MM.1S (cell line): ENCODE measurements at regions not wholly inside any gene's neighbourhood (a gene's known extent, or its start where the extent isn't known, plus 50 kb on each side); places are given as distances from the start of the nearest gene placed in this dataset.

ENCODE experiments used
- DNase-seq: peaks from one replicate; pipeline ENCODE4 v3.0.0-alpha.2; 2015
- H2AFZ ChIP-seq: fragments of 300-600 bp; sonication (generic); 2 replicates; pipeline ENCODE4 v1.6.0; 2016; ENCODE audit warnings: antibody characterized with exemption, low read length
- H3F3A ChIP-seq: fragments of 300-600 bp; sonication (generic); 2 replicates; pipeline ENCODE4 v1.6.1; 2016; ENCODE audit warnings: mild to moderate bottlenecking, antibody characterized with exemption, low read length, moderate library complexity, mixed read lengths; ENCODE audit not compliant: insufficient read depth
- H3K27ac ChIP-seq: fragments of 300-600 bp; sonication (generic); 2 replicates; pipeline ENCODE4 v1.5.1; 2016; ENCODE audit warnings: mild to moderate bottlenecking, low read length
- H3K27me3 ChIP-seq: fragments of 300-600 bp; sonication (generic); replicated peaks from 2 replicates; pipeline ENCODE4 v1.6.0; 2016; ENCODE audit warnings: low read length; ENCODE audit not compliant: insufficient read depth
- H3K36me3 ChIP-seq: fragments of 300-600 bp; sonication (generic); replicated peaks from 2 replicates; pipeline ENCODE4 v1.6.1; 2016; ENCODE audit warnings: mild to moderate bottlenecking, low read length, mixed read lengths; ENCODE audit not compliant: insufficient read depth
- H3K4me1 ChIP-seq: fragments of 300-600 bp; sonication (generic); 2 replicates; pipeline ENCODE4 v1.6.1; 2016; ENCODE audit warnings: low read length, mixed read lengths
- H3K4me2 ChIP-seq: fragments of 300-600 bp; sonication (generic); 2 replicates; pipeline ENCODE4 v1.6.0; 2016; ENCODE audit warnings: low read depth, low read length
- H3K4me3 ChIP-seq: fragments of 300-600 bp; sonication (generic); 2 replicates; pipeline ENCODE4 v1.5.1; 2016; ENCODE audit warnings: low read length, mixed read lengths
- H3K79me2 ChIP-seq: fragments of 300-600 bp; sonication (generic); 2 replicates; pipeline ENCODE4 v1.6.1; 2016; ENCODE audit warnings: mixed run types, low read length, mixed read lengths
- H3K9ac ChIP-seq: fragments of 300-600 bp; sonication (generic); 2 replicates; pipeline ENCODE4 v1.6.1; 2016; ENCODE audit warnings: low read length, mixed read lengths
- H3K9me2 ChIP-seq: fragments of 300-600 bp; sonication (generic); replicated peaks from 2 replicates; pipeline ENCODE4 v1.6.1; 2016; ENCODE audit warnings: mild to moderate bottlenecking, low read length, mixed read lengths; ENCODE audit not compliant: insufficient read depth
- H3K9me3 ChIP-seq: fragments of 300-600 bp; sonication (generic); replicated peaks from 2 replicates; pipeline ENCODE4 v1.6.1; 2016; ENCODE audit warnings: mild to moderate bottlenecking, low read length, mixed read lengths; ENCODE audit not compliant: insufficient read depth
- H4K20me1 ChIP-seq: fragments of 300-600 bp; sonication (generic); 2 replicates; pipeline ENCODE4 v1.6.1; 2016; ENCODE audit warnings: mild to moderate bottlenecking, low read length, moderate library complexity, mixed read lengths; ENCODE audit not compliant: insufficient read depth
- EZH2 ChIP-seq: fragments of 300-600 bp; sonication (generic); optimal IDR thresholded peaks from 2 replicates; pipeline ENCODE3; 2017; ENCODE audit warnings: low read depth, mild to moderate bottlenecking, antibody characterized with exemption, low read length, mixed read lengths
- EZH2phosphoT487 ChIP-seq: fragments of 300-600 bp; sonication (generic); IDR thresholded peaks from 2 replicates; pipeline ENCODE4 v1.6.1; 2018; ENCODE audit warnings: antibody characterized with exemption, low read length
- TF ChIP-seq, protein P1 (sequence below): fragments of 300-600 bp; sonication (generic); IDR thresholded peaks from 2 replicates; pipeline ENCODE4 v1.5.1; 2016; ENCODE audit warnings: antibody characterized with exemption, low read length, mixed read lengths

DNA sequence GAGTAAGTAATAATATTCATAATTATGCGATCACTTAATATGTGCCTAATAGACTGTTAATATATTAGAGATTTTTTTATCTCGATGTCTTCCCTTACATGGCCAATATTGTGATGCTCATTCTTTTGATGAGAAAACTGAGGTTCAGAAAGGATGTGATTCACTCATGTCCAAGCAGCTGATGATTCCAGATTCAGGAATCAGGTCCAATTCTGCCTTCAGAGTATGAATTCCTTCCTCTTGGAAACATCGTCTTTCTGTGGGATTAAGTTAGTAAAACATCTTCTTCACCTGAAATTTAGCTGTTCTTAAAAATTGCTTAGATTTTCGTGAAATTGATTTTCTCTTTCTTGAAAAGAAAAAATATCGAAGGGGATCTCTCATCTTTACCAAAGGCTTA is 242.5 kb upstream of the RFX3 start:
- H4K20me1 ChIP-seq = no peaks in the 10 kb centered on the region
- TF ChIP-seq EZH2 (no peak), EZH2phosphoT487 (no peak)
- TF ChIP-seq, protein P1, sequence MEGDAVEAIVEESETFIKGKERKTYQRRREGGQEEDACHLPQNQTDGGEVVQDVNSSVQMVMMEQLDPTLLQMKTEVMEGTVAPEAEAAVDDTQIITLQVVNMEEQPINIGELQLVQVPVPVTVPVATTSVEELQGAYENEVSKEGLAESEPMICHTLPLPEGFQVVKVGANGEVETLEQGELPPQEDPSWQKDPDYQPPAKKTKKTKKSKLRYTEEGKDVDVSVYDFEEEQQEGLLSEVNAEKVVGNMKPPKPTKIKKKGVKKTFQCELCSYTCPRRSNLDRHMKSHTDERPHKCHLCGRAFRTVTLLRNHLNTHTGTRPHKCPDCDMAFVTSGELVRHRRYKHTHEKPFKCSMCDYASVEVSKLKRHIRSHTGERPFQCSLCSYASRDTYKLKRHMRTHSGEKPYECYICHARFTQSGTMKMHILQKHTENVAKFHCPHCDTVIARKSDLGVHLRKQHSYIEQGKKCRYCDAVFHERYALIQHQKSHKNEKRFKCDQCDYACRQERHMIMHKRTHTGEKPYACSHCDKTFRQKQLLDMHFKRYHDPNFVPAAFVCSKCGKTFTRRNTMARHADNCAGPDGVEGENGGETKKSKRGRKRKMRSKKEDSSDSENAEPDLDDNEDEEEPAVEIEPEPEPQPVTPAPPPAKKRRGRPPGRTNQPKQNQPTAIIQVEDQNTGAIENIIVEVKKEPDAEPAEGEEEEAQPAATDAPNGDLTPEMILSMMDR = no peak
- H3K9me2 ChIP-seq = no peaks in the 10 kb centered on the region
- H3K4me2 ChIP-seq = no peak overlapping the region
- H3K79me2 ChIP-seq = no peaks in the 10 kb centered on the region
- H2AFZ ChIP-seq = no peak overlapping the region
- no peak overlapping the region for H3K27ac ChIP-seq
- H3K36me3 ChIP-seq = no peaks in the 10 kb centered on the region
- no peak overlapping the region for H3K9ac ChIP-seq
- no peak overlapping the region for H3K4me3 ChIP-seq
- peaks cover 15% of the 10 kb centered on the region for H3K4me1 ChIP-seq
- H3K27me3 ChIP-seq = no peaks in the 10 kb centered on the region
- peaks cover 6% of the 10 kb centered on the region; the same call in 1 of the 2 replicates for H3F3A ChIP-seq
- no peaks in the 10 kb centered on the region for H3K9me3 ChIP-seq
- DNase-seq = no peak

- Histone ChIP-seq H3K9me3 (no peaks in the 10 kb centered on the region), H3K79me2 (no peaks in the 10 kb centered on the region), H3K27ac (no peak overlapping the region), H3K4me2 (no peak overlapping the region), H3K4me1 (peaks cover 30% of the 10 kb centered on the region), H3K4me3 (no peak overlapping the region), H3K9ac (no peak overlapping the region), H3K9me2 (no peaks in the 10 kb centered on the region), H3F3A (peaks cover 17% of the 10 kb centered on the region), H3K27me3 (no peaks in the 10 kb centered on the region), H3K36me3 (0 out of 2 replicates have a peak, but pooled peaks cover 3% of the 10 kb centered on the region), H2AFZ (no peak overlapping the region), H4K20me1 (no peaks in the 10 kb centered on the region)
- no peak for TF ChIP-seq EZH2
- TF ChIP-seq, protein P1 = no peak
- TF ChIP-seq EZH2phosphoT487 = no peak
- DNase-seq = no peak
These were observed 236.3 kb upstream of the RFX3 start for GRCh38 chr9:3762076-3762475.

DNA sequence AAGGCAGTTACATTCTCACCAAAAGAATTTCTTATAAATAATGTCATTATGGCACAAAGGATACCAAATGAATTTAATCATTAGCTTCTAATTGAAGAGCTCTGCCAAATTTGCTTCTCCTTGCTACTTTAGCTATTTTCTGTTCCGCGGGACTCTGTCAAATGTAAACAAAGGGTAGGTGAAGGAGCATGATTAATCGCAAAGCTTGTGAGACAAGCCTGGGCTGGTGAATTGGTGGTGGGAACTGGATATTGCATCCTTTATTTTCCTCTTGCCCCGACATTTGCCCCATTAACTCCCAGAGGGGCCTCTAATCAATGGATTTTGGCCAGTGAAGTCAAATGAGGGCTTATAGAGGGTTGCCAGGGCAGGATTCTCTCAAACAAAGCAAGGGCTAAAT is 234.2 kb upstream of the RFX3 start:
- H3K36me3 ChIP-seq = 0 out of 2 replicates have a peak, but pooled peaks cover 3% of the 10 kb centered on the region
- peaks cover 17% of the 10 kb centered on the region for H3F3A ChIP-seq
- no peaks in the 10 kb centered on the region for H4K20me1 ChIP-seq
- H3K27ac ChIP-seq = no peak overlapping the region
- no peak for DNase-seq
- no peak overlapping the region for H2AFZ ChIP-seq
- no peaks in the 10 kb centered on the region for H3K9me3 ChIP-seq
- TF ChIP-seq EZH2phosphoT487 (no peak), EZH2 (no peak)
- TF ChIP-seq, protein P1 = no peak
- H3K27me3 ChIP-seq = no peaks in the 10 kb centered on the region
- no peak overlapping the region for H3K4me2 ChIP-seq
- no peaks in the 10 kb centered on the region for H3K9me2 ChIP-seq
- no peaks in the 10 kb centered on the region for H3K79me2 ChIP-seq
- no peak overlapping the region for H3K4me3 ChIP-seq
- no peak overlapping the region for H3K9ac ChIP-seq
- H3K4me1 ChIP-seq = peaks cover 44% of the 10 kb centered on the region
